ENCODE measurements at regions not wholly inside any gene's neighbourhood (a gene's known extent, or its start where the extent isn't known, plus 50 kb on each side); places are given as distances from the start of the nearest gene placed in this dataset.

GRCh38 chrX:7787714-7788113, 55.3 kb upstream of the VCX start:
- H3K4me3 ChIP-seq (replicated peaks in 1 of 3; ENCODE audit: insufficient read depth in 1 of 3, low read depth in 1 of 3, low read length in 3 of 3) = no peak overlapping the region
- H3K9me3 ChIP-seq (replicated peaks; ENCODE audit: control insufficient read depth, insufficient read depth, low read length) = no peaks in the 10 kb centered on the region
- intact Hi-C loops (cut with micrococcal nuclease) = no loop called here
- no peaks in the 10 kb centered on the region for H3K27me3 ChIP-seq (ENCODE audit: control insufficient read depth in 2 of 2, insufficient read depth in 2 of 2, low read length in 2 of 2)
- no TSS peak for BruUV-seq (replicated peaks)
- no peaks in the 10 kb centered on the region for H3K79me2 ChIP-seq (ENCODE audit: control insufficient read depth, insufficient read depth, low read length)
- no peak for FAIRE-seq
- no peaks in the 10 kb centered on the region for H3K4me1 ChIP-seq (ENCODE audit: control insufficient read depth, extremely low read depth, insufficient read depth, low read length)
- H3K4me2 ChIP-seq (ENCODE audit: insufficient read depth, low read length) = no peak overlapping the region
- no peaks in the 10 kb centered on the region for H3K9me1 ChIP-seq (replicated peaks; ENCODE audit: control insufficient read depth, extremely low read depth, insufficient read depth, low read length)
- H2AFZ ChIP-seq (ENCODE audit: low read depth, low read length) = no peak overlapping the region
- CTCF ChIA-PET = no interaction called here
- H3K36me3 ChIP-seq (ENCODE audit: control insufficient read depth in 2 of 2, extremely low read depth in 1 of 2, insufficient read depth in 2 of 2, low read length in 2 of 2) = no peaks in the 10 kb centered on the region
- POLR2A ChIA-PET = no interaction called here
- no peak overlapping the region for H3K27ac ChIP-seq (ENCODE audit: insufficient read depth, low read depth, low read length)
- no peaks in the 10 kb centered on the region for H4K20me1 ChIP-seq (replicated peaks; ENCODE audit: control insufficient read depth, extremely low read depth, insufficient read depth, low read length)
- dilution Hi-C loops (cut with MboI; ENCODE audit: extremely low pct_ligation_motif_present, low sequenced_read_pairs) = no loop called here
- H3K9ac ChIP-seq (replicated peaks; ENCODE audit: extremely low read depth, insufficient read depth, low read length) = no peak overlapping the region
- no peak for DNase-seq (ENCODE audit: low read depth, low spot score)
- TF ChIP-seq CTCF (IDR thresholded peaks at IDR 0.05; ENCODE audit: extremely low read depth in 1 of 2, insufficient read depth in 1 of 2, low read depth in 1 of 2, low read length in 2 of 2) = no peak
- no peak for TF ChIP-seq FOS (IDR thresholded peaks at IDR 0.05; ENCODE audit: borderline replicate concordance, insufficient read depth, low read length)

- H3K9ac ChIP-seq (replicated peaks; ENCODE audit: extremely low read depth, insufficient read depth, low read length) = no peak overlapping the region
- FAIRE-seq = no peak
- no peak overlapping the region for H3K27ac ChIP-seq (ENCODE audit: insufficient read depth, low read depth, low read length)
- intact Hi-C loops (cut with micrococcal nuclease) (no loop called here), dilution Hi-C loops (cut with MboI; ENCODE audit: extremely low pct_ligation_motif_present, low sequenced_read_pairs) (no loop called here)
- H2AFZ ChIP-seq (ENCODE audit: low read depth, low read length) = no peak overlapping the region
- no peaks in the 10 kb centered on the region for H3K9me1 ChIP-seq (replicated peaks; ENCODE audit: control insufficient read depth, extremely low read depth, insufficient read depth, low read length)
- ChIA-PET CTCF (no interaction called here), POLR2A (no interaction called here)
- no peaks in the 10 kb centered on the region for H3K9me3 ChIP-seq (replicated peaks; ENCODE audit: control insufficient read depth, insufficient read depth, low read length)
- no peak overlapping the region for H3K4me3 ChIP-seq (replicated peaks in 1 of 3; ENCODE audit: insufficient read depth in 1 of 3, low read depth in 1 of 3, low read length in 3 of 3)
- no peaks in the 10 kb centered on the region for H3K36me3 ChIP-seq (ENCODE audit: control insufficient read depth in 2 of 2, extremely low read depth in 1 of 2, insufficient read depth in 2 of 2, low read length in 2 of 2)
- no peaks in the 10 kb centered on the region for H3K4me1 ChIP-seq (ENCODE audit: control insufficient read depth, extremely low read depth, insufficient read depth, low read length)
- H3K27me3 ChIP-seq (ENCODE audit: control insufficient read depth in 2 of 2, insufficient read depth in 2 of 2, low read length in 2 of 2) = no peaks in the 10 kb centered on the region
- no peaks in the 10 kb centered on the region for H3K79me2 ChIP-seq (ENCODE audit: control insufficient read depth, insufficient read depth, low read length)
- H4K20me1 ChIP-seq (replicated peaks; ENCODE audit: control insufficient read depth, extremely low read depth, insufficient read depth, low read length) = no peaks in the 10 kb centered on the region
- no peak for DNase-seq (ENCODE audit: low read depth, low spot score)
- TF ChIP-seq CTCF (IDR thresholded peaks at IDR 0.05; ENCODE audit: extremely low read depth in 1 of 2, insufficient read depth in 1 of 2, low read depth in 1 of 2, low read length in 2 of 2) (no peak), FOS (IDR thresholded peaks at IDR 0.05; ENCODE audit: borderline replicate concordance, insufficient read depth, low read length) (no peak), POLR2A (IDR thresholded peaks at IDR 0.05; ENCODE audit: low read depth, low read length) (no peak), POLR2AphosphoS5 (IDR thresholded peaks at IDR 0.05; ENCODE audit: insufficient read depth, low read depth, low read length) (no peak), GATA2 (IDR thresholded peaks at IDR 0.05; ENCODE audit: insufficient read depth, insufficient read length, low read depth, low read length) (no peak), MAX (IDR thresholded peaks at IDR 0.05; ENCODE audit: insufficient read depth, insufficient read length) (no peak), EZH2 (IDR thresholded peaks at IDR 0.05; ENCODE audit: borderline replicate concordance, low read depth, low read length, severe bottlenecking) (no peak)
- H3K4me2 ChIP-seq (ENCODE audit: insufficient read depth, low read length) = no peak overlapping the region
- no TSS peak for BruUV-seq (replicated peaks)
These were observed 58.4 kb upstream of the VCX start for GRCh38 chrX:7784580-7784979.
